Activated T-helper 2 cell treated with anti-CD3 and anti-CD28 coated beads, Interferon-gamma antibody, Interleukin-2, Interleukin-4, amounts not matched to agents 10 μg/mL and 5 μg/mL and 100 μg/mL, durations not matched to agents 14 hours and 24 hours and 36 hours (primary cell): ENCODE measurements at regions not wholly inside any gene's neighbourhood (a gene's known extent, or its start where the extent isn't known, plus 50 kb on each side); places are given as distances from the start of the nearest gene placed in this dataset.

Experiments
- DNase-seq: peaks from one replicate; pipeline ENCODE4 v3.0.0; 2021; ENCODE audit warnings: low spot score
- H3K27ac Mint-ChIP-seq: one replicate; pipeline ENCODE4 v1.8.0; 2021; ENCODE audit warnings: mixed read lengths
- H3K27me3 Mint-ChIP-seq: one replicate; pipeline ENCODE4 v1.8.0; 2021; ENCODE audit warnings: low read depth, mixed read lengths
- H3K36me3 Mint-ChIP-seq: one replicate; pipeline ENCODE4 v1.8.0; 2021; ENCODE audit warnings: low read depth, mixed read lengths
- H3K4me1 Mint-ChIP-seq: one replicate; pipeline ENCODE4 v1.8.0; 2021; ENCODE audit warnings: low read depth, mixed read lengths
- H3K4me3 Mint-ChIP-seq: one replicate; pipeline ENCODE4 v1.8.0; 2021; ENCODE audit warnings: low read depth, mild to moderate bottlenecking, moderate library complexity, mixed read lengths
- H3K9me3 Mint-ChIP-seq: one replicate; pipeline ENCODE4 v1.8.0; 2021; ENCODE audit warnings: mixed read lengths
- intact Hi-C: fragments of 100-400 bp; cut with micrococcal nuclease; formaldehyde crosslinking; loops from one replicate; pipeline ENCODE4 v1.15.1; 2023

- no peaks in the 10 kb centered on the region for H3K9me3 Mint-ChIP-seq
- intact Hi-C loops = loop anchor here (10.0 kb wide), 1 partner anchor 112 kb away; the partner anchor contains the start of gene KIT
- no peak overlapping the region for H3K4me3 Mint-ChIP-seq
- H3K27ac Mint-ChIP-seq = no peak overlapping the region
- DNase-seq = no peak
- H3K27me3 Mint-ChIP-seq = peaks cover 5% of the 10 kb centered on the region
- H3K4me1 Mint-ChIP-seq = peaks cover 11% of the 10 kb centered on the region
- no peaks in the 10 kb centered on the region for H3K36me3 Mint-ChIP-seq
These were observed 115.2 kb upstream of the KIT start for GRCh38 chr4:54542540-54543041.

- intact Hi-C loops = loop anchor here (10.0 kb wide), 1 partner anchor 112 kb away; the partner anchor contains the start of gene KIT
- Mint-ChIP-seq H3K36me3 (no peaks in the 10 kb centered on the region), H3K9me3 (no peaks in the 10 kb centered on the region), H3K4me1 (peaks cover 16% of the 10 kb centered on the region), H3K27me3 (peaks cover 5% of the 10 kb centered on the region), H3K4me3 (no peak overlapping the region), H3K27ac (no peak overlapping the region)
- DNase-seq = no peak
These were observed 114.5 kb upstream of the KIT start for GRCh38 chr4:54543088-54543795.

DNA sequence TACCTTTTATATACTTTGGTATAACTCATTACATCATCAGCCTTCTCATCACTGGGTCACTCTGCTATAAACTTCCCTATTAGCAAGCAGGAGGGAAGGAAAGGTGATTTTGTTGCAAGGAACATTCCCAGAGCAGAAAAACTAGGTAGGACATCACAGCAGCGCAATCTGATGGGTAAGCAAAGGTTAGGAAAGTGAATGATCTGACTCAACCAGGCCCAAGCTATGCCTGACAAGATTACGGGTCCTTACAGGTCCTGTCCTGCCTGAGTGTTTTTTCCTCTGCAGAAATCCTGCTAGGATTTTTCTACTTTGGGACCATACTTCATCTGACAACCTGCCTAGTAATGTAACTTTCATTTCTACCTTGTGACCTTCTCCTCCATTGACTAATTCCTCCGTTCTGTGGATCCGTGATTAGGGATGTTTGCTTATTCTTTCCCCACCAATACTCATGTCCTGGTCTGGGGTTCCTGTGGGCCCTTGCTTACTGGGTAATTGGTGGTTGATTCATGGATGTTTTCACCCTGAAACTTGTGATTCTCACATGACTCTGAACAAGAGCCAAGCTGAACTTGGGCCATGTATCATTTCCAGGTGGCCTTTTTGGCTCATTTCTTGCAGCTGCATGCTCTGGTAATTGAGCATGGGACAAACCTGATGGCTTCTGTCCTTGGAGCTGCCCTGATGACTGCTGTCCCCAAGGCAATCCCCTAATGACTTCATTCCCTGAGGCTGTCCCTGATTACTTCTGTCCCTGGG is 111.9 kb upstream of the KIT start:
- Mint-ChIP-seq H3K9me3 (no peaks in the 10 kb centered on the region), H3K27ac (no peak overlapping the region), H3K36me3 (no peaks in the 10 kb centered on the region), H3K4me1 (peaks cover 15% of the 10 kb centered on the region), H3K27me3 (no peaks in the 10 kb centered on the region), H3K4me3 (no peak overlapping the region)
- no peak for DNase-seq
- intact Hi-C loops = loop anchor here (5.0 to 10.0 kb wide), 3 partner anchors 109 to 791 kb away; partner anchors contain the start of gene KIT

DNA sequence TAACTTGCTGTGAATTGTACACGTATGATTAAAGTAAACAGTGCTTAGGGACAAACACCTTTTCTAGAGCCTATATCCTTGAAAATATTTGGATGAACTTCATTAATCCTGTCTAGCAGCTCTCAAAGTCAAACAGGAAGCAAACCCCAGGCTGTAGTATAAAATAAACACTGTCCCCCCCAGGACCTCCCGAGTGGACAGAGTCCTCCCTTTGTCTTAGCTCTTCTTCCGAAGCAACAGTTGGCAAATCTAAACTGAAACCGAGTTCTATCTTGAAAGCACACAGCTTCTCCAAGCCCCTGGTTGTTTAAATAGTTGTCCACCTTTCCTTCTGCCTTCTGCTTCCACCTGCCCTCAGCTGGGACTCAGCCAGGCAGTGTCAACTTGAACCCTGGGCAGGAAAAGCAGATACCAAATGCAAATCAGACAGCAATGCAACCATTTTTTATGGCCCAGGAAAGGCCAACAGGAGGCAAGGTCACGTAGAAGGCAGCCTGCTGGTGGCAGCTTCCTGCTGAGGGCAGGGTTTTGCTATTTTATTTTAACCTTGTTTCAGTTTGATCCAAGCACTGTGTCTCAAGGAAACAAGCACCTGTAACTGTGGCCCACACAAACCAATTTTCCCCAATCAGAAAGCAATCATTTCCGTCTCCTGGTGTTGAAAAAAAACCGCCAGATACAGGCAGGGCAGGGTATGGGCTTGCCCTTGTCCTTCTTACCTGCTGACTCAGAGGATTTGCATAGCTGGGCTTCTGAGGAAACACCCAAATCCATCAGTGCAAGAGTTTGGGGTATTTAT is 110.3 kb upstream of the KIT start:
- Mint-ChIP-seq H3K4me3 (no peak overlapping the region), H3K36me3 (no peaks in the 10 kb centered on the region), H3K27me3 (no peaks in the 10 kb centered on the region), H3K27ac (peak overlapping the region; percentile 91), H3K4me1 (peaks cover 13% of the 10 kb centered on the region), H3K9me3 (no peaks in the 10 kb centered on the region)
- intact Hi-C loops = loop anchor here (5.0 to 10.0 kb wide), 3 partner anchors 107 to 790 kb away; partner anchors contain the start of gene KIT
- peak; percentile 23 for DNase-seq

- Mint-ChIP-seq H3K27me3 (no peaks in the 10 kb centered on the region), H3K4me1 (peaks cover 13% of the 10 kb centered on the region), H3K4me3 (no peak overlapping the region), H3K9me3 (no peaks in the 10 kb centered on the region), H3K27ac (peak overlapping the region; percentile 91), H3K36me3 (no peaks in the 10 kb centered on the region)
- intact Hi-C loops = loop anchor here (5.0 to 10.0 kb wide), 3 partner anchors 107 to 789 kb away; partner anchors contain the start of gene KIT
- DNase-seq = no peak
These were observed 109.6 kb upstream of the KIT start for GRCh38 chr4:54548098-54548620.

DNA sequence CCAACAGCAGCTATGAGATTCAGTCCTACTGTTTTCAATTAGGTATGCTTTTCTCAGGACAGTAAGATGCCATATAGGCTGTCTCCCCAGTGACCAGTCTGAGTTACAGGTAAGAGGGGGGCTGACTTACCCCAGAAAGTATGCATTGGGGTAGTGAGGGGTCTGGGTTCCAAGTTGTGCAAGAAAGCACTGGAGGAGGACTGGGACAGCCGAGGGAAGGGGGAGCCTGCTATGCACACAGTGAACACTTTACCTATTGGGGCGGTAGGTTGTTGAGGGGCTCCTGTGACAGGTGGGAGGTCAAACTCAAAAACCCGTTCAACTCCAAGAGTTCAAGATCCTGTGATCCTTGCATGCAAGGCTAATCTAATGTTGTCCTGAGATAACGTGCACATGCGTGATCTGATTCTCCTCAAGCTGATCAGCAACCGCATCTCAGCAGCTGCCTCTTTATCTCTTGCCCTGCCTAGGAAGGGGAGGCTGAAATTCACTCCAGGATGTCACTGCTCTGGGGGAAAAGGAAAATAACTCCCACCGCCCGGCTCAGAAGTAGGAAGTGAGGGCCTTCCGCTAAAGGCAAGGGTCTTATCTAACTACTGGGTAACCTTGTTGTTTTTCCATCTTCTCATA is 108.8 kb upstream of the KIT start:
- intact Hi-C loops = loop anchor here (5.0 to 10.0 kb wide), 3 partner anchors 106 to 788 kb away; partner anchors contain the start of gene KIT
- no peak overlapping the region for H3K4me3 Mint-ChIP-seq
- peaks cover 13% of the 10 kb centered on the region for H3K4me1 Mint-ChIP-seq
- no peak overlapping the region for H3K27ac Mint-ChIP-seq
- no peaks in the 10 kb centered on the region for H3K27me3 Mint-ChIP-seq
- no peaks in the 10 kb centered on the region for H3K9me3 Mint-ChIP-seq
- H3K36me3 Mint-ChIP-seq = no peaks in the 10 kb centered on the region
- no peak for DNase-seq

DNA sequence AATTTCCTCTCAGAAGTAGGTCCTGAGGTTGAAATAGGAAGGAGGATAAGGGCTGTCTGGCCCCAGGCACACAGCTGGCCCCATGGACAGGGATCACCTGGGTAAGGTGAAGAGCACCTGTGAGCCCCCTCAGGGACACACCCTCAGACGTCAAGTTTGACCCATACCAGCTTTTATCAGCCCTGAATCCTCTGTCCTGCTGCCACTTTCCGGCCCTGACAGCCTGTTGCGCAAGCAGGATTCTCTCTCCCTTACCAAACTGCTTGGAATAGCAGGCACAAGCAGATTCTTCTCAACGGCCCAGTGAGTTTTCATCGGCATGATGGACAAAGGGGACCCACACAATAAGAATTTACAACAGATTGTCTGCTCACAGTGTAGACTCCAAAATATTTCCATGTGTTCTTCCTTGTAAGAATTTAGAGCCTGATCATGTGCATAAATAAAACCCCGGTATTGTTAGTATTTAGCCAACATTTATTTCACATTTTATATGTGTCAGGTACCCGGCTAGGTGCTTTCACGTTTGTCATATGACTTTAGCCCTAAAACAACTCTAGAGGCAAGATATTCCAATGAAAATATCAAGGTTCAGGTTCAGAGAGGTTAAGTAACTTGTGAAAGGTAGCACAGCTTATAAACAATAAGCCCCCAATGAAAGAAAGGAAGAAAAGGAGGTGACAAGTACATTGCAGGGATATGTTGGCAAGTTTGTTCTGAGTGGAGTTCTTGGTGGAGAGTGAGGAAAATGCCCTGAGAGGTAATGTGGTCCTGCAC is 107.2 kb upstream of the KIT start:
- Mint-ChIP-seq H3K27me3 (no peaks in the 10 kb centered on the region), H3K9me3 (no peaks in the 10 kb centered on the region), H3K4me3 (no peak overlapping the region), H3K4me1 (peaks cover 13% of the 10 kb centered on the region), H3K27ac (no peak overlapping the region), H3K36me3 (no peaks in the 10 kb centered on the region)
- DNase-seq = no peak
- intact Hi-C loops = no loop called here

DNA sequence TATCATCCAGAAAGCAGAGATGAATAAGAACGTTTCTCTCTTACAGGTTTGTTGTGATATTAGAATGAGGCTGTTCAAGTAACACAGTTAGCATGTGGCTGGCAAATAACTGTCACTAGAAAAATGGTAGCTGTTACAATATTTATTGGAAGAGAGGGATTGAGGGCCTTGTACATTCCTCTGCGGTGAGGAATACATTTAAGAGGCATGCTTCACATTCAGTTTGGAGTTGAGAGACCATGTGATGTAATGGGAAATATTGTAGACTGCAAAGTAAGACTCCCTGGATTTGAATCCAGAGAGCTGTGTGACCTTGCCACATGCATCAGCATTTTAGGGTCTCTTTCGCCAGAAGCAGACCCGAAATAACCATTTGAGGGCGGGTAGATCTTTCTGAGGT is 104.8 kb upstream of the KIT start:
- H3K27ac Mint-ChIP-seq = no peak overlapping the region
- no peak for DNase-seq
- H3K4me3 Mint-ChIP-seq = no peak overlapping the region
- H3K36me3 Mint-ChIP-seq = no peaks in the 10 kb centered on the region
- intact Hi-C loops = no loop called here
- H3K4me1 Mint-ChIP-seq = peaks cover 6% of the 10 kb centered on the region
- no peaks in the 10 kb centered on the region for H3K27me3 Mint-ChIP-seq
- H3K9me3 Mint-ChIP-seq = no peaks in the 10 kb centered on the region

DNA sequence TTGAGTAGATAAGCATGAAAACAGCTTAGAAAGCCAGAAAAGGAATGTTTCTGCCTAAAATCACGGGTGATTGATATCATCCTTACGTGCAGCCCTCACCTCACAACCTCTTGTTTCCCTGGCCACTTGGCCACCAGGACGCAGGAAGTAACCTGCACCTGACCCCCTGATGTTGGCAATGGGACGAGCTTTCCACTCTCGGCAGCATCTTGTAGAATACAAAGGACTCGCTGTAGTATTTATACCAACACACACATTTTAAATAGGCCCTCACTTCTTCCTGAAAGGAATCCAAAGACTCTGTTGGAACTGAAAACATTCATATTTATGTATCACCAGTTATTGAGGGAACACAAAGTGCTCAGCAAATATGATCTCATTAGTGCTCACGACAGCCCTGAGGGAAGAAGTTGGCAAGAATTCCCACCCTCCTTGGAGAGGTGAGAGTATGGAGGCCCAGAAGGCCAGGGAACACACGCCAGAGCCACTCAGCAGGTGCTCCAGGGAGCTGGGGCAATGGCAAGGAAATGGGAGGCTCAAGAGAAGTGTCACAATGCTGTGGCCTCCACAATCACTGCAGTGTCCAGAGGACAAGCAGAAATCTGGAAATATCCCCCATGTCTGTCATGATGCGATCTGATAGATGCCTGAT is 103.3 kb upstream of the KIT start:
- Mint-ChIP-seq H3K4me1 (no peaks in the 10 kb centered on the region), H3K9me3 (no peaks in the 10 kb centered on the region), H3K4me3 (no peak overlapping the region), H3K27ac (no peak overlapping the region), H3K36me3 (no peaks in the 10 kb centered on the region), H3K27me3 (no peaks in the 10 kb centered on the region)
- no peak for DNase-seq
- intact Hi-C loops = no loop called here

GRCh38 chr4:54556051-54556450 is 101.7 kb upstream of the KIT start:
- intact Hi-C loops = no loop called here
- Mint-ChIP-seq H3K9me3 (no peaks in the 10 kb centered on the region), H3K4me1 (no peaks in the 10 kb centered on the region), H3K27me3 (peaks cover 3% of the 10 kb centered on the region), H3K4me3 (no peak overlapping the region), H3K36me3 (no peaks in the 10 kb centered on the region), H3K27ac (no peak overlapping the region)
- DNase-seq = no peak

- Mint-ChIP-seq H3K27me3 (peaks cover 3% of the 10 kb centered on the region), H3K4me1 (no peaks in the 10 kb centered on the region), H3K36me3 (no peaks in the 10 kb centered on the region), H3K4me3 (no peak overlapping the region), H3K9me3 (no peaks in the 10 kb centered on the region), H3K27ac (no peak overlapping the region)
- intact Hi-C loops = no loop called here
- no peak for DNase-seq
These were observed 101.2 kb upstream of the KIT start for GRCh38 chr4:54556587-54556986.
